Adipocyte (in vitro differentiated cells): ENCODE measurements at regions not wholly inside any gene's neighbourhood (a gene's known extent, or its start where the extent isn't known, plus 50 kb on each side); places are given as distances from the start of the nearest gene placed in this dataset.
A peak's percentile ranks its signal among the peaks of the same experiment; 100 is the strongest.
"Not testable (repeated sequence)": the region's sequence is repeated elsewhere in the genome, so short reads cannot be mapped to it uniquely, and the experiment has no call there.

ENCODE experiments used
- DNase-seq: peaks from one replicate; pipeline ENCODE4 v3.0.0-alpha.2; 2015; ENCODE audit warnings: low read depth
- H3K27me3 ChIP-seq: replicated peaks from 2 replicates; pipeline ENCODE4 v1.7.0; 2013; ENCODE audit warnings: mild to moderate bottlenecking, low read length, moderate library complexity; ENCODE audit not compliant: control insufficient read depth, insufficient read depth
- H3K36me3 ChIP-seq: 2 replicates; pipeline ENCODE4 v1.7.0; 2013; ENCODE audit warnings: low read length, mild to moderate bottlenecking, moderate library complexity; ENCODE audit not compliant: control insufficient read depth, insufficient read depth, severe bottlenecking
- H3K4me1 ChIP-seq: 2 replicates; pipeline ENCODE4 v1.7.0; 2013; ENCODE audit warnings: mild to moderate bottlenecking, low read length, moderate library complexity; ENCODE audit not compliant: control insufficient read depth, insufficient read depth
- H3K4me3 ChIP-seq: 2 replicates; pipeline ENCODE4 v1.7.0; 2013; ENCODE audit warnings: mild to moderate bottlenecking, low read length, moderate library complexity
- H3K9ac ChIP-seq: 2 replicates; pipeline ENCODE4 v1.7.0; 2013; ENCODE audit warnings: mild to moderate bottlenecking, low read length, moderate library complexity
- H3K9me3 ChIP-seq: 2 replicates; pipeline ENCODE4 v1.7.0; 2013; ENCODE audit warnings: mild to moderate bottlenecking, low read length, moderate library complexity; ENCODE audit not compliant: control insufficient read depth

DNA sequence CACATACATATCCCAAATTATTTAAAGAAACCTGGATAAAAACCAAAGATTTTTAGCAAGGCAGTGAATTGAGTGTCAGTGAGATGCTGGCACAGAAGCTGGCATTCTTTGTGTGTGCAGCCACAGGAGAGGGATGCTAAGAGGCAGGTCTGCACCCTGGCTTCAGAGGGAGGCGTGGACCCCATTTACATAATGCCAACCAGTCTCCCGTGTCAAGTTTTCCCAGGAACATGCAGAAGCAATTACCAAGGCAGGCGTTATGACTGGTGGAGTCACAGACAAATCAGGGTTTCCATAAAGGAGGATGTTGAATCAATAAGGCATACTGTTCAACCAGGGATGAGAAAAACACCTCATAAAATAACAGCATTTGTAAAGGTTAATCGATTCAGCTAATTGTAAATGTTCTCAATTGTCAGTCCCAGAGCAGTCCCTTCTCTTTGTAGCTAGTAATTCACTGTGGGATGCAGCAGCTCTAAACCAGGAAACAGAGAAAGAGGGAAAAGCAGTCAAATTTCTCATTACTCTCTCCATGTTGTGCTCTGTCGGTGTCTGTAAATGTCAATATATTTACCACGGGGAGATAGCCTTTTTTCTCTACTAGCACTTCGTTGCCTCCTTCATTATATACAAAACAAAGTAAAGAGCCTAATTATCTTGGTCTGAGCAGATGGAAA is 452.4 kb upstream of the GRAMD2B start:
- Histone ChIP-seq H3K27me3 (no peaks in the 10 kb centered on the region), H3K4me3 (no peak overlapping the region), H3K36me3 (no peaks in the 10 kb centered on the region), H3K4me1 (no peaks in the 10 kb centered on the region), H3K9ac (no peak overlapping the region), H3K9me3 (no peaks in the 10 kb centered on the region)
- DNase-seq, result no peak

- Histone ChIP-seq H3K36me3 (no peaks in the 10 kb centered on the region), H3K9me3 (no peaks in the 10 kb centered on the region), H3K4me1 (no peaks in the 10 kb centered on the region), H3K27me3 (no peaks in the 10 kb centered on the region), H3K9ac (no peak overlapping the region), H3K4me3 (no peak overlapping the region)
- no peak for DNase-seq
Observed at GRCh38 chr5:125972706-125973105, 450.5 kb upstream of the GRAMD2B start.

GRCh38 chr5:125974679-125975078 is 448.5 kb upstream of the GRAMD2B start:
- Histone ChIP-seq H3K9ac (no peak overlapping the region), H3K27me3 (no peaks in the 10 kb centered on the region), H3K36me3 (no peaks in the 10 kb centered on the region), H3K9me3 (no peaks in the 10 kb centered on the region), H3K4me1 (no peaks in the 10 kb centered on the region), H3K4me3 (no peak overlapping the region)
- DNase-seq, result no peak

GRCh38 chr5:125976421-125977000 is 446.7 kb upstream of the GRAMD2B start:
- Histone ChIP-seq H3K9ac (no peak overlapping the region), H3K27me3 (no peaks in the 10 kb centered on the region), H3K9me3 (no peaks in the 10 kb centered on the region), H3K4me3 (no peak overlapping the region), H3K4me1 (no peaks in the 10 kb centered on the region), H3K36me3 (no peaks in the 10 kb centered on the region)
- no peak for DNase-seq

DNA sequence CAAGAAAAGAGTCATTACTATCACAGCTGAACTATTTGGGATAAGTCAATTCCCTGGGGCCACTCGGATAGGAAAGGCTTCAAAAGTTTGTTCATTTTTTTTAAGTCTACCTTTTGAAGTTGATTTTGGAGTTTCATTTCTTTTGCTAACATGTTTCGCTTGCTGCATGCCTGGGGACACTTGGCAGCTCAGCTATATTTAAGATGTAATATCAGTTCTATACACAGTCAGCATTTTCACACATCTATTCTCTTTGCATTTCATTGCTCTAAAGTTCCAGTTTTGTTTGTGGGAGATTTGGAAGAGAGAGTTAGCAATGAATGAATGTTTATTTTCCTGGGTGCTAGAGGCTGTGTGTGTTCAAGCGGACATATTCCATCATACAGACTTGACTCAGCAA is 445.2 kb upstream of the GRAMD2B start:
- Histone ChIP-seq H3K9ac (no peak overlapping the region), H3K27me3 (no peaks in the 10 kb centered on the region), H3K4me1 (no peaks in the 10 kb centered on the region), H3K9me3 (no peaks in the 10 kb centered on the region), H3K36me3 (no peaks in the 10 kb centered on the region), H3K4me3 (no peak overlapping the region)
- no peak for DNase-seq

DNA sequence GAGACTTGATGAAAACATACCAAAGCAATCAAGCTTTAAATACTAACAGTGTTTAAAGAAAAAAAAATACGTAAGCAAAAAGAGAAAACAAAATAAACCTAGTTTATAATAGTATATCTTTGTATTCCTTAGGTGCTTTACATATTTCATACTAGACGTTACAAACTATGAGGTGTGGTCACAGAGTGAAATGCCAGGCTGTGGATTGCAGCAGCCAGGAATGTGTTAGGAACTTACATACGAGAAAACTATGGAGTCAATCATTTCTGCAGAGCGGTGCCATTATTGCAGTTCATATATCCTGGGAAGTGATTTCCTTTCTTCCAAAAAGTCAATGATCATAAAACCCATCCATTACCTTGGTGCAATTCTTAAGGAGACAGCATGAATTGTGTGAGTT is 443.6 kb upstream of the GRAMD2B start:
- DNase-seq, result no peak
- H3K27me3 ChIP-seq, result no peaks in the 10 kb centered on the region
- no peak overlapping the region for H3K9ac ChIP-seq
- no peaks in the 10 kb centered on the region for H3K4me1 ChIP-seq
- no peak overlapping the region for H3K4me3 ChIP-seq
- H3K36me3 ChIP-seq, result no peaks in the 10 kb centered on the region
- H3K9me3 ChIP-seq, result peaks cover 8% of the 10 kb centered on the region

GRCh38 chr5:125981016-125981415 is 442.2 kb upstream of the GRAMD2B start:
- Histone ChIP-seq H3K9ac (no peak overlapping the region), H3K36me3 (no peaks in the 10 kb centered on the region), H3K9me3 (peaks cover 10% of the 10 kb centered on the region), H3K27me3 (no peaks in the 10 kb centered on the region), H3K4me3 (no peak overlapping the region), H3K4me1 (no peaks in the 10 kb centered on the region)
- DNase-seq, result no peak

- DNase-seq, result no peak
- no peaks in the 10 kb centered on the region for H3K36me3 ChIP-seq
- no peaks in the 10 kb centered on the region for H3K4me1 ChIP-seq
- no peak overlapping the region for H3K9ac ChIP-seq
- H3K9me3 ChIP-seq, result peaks cover 10% of the 10 kb centered on the region
- H3K27me3 ChIP-seq, result no peaks in the 10 kb centered on the region
- H3K4me3 ChIP-seq, result no peak overlapping the region
Observed at GRCh38 chr5:125987677-125988255, 435.4 kb upstream of the GRAMD2B start.

GRCh38 chr5:125992050-125992449 is 431.2 kb upstream of the GRAMD2B start:
- Histone ChIP-seq H3K9ac (no peak overlapping the region), H3K27me3 (no peaks in the 10 kb centered on the region), H3K4me1 (no peaks in the 10 kb centered on the region), H3K36me3 (no peaks in the 10 kb centered on the region), H3K9me3 (no peaks in the 10 kb centered on the region), H3K4me3 (no peak overlapping the region)
- DNase-seq, result no peak

DNA sequence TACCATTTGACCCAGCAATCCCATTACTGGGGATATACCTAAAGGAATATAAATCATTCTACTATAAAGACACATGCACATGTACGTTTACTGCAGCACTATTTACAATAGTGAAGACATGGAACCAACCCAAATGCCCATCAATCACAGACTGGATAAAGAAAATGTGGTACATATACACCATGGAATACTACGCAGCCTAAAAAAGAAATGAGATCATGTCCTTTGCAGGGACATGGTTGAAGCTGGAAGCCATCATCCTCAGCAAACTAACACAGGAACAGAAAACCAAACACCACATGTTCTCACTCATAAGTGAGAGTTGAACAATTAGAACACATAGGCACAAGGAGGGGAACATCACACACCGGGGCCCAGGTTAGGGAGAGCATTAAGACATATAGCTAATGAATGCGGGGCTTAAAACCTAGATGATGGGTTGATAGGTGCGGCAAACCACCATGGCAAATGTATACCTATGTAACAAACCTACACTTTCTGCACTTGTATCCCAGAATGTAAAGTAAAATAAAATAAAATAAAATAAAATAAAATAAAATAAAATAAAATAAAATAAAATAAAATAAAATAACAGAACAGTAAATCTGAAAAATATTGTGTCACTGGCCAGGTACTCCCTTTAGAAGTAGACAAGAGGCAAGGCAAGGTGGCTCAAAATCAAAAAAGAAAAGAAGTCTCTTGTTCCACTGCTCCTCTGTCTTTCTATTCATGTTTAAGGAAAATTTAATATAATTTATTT is 423.8 kb upstream of the GRAMD2B start:
- H3K36me3 ChIP-seq, H3K9ac ChIP-seq, DNase-seq, H3K9me3 ChIP-seq, H3K27me3 ChIP-seq, H3K4me3 ChIP-seq: not testable (repeated sequence)
- peaks cover 36% of the 10 kb centered on the region for H3K4me1 ChIP-seq

- DNase-seq, result peak; percentile 64
- Histone ChIP-seq H3K4me3 (no peak overlapping the region), H3K27me3 (no peaks in the 10 kb centered on the region), H3K36me3 (no peaks in the 10 kb centered on the region), H3K9ac (no peak overlapping the region), H3K9me3 (no peaks in the 10 kb centered on the region), H3K4me1 (peaks cover 40% of the 10 kb centered on the region)
Observed at GRCh38 chr5:126000507-126000906, 422.7 kb upstream of the GRAMD2B start.
